Hepatocyte (in vitro differentiated cells): ENCODE measurements at regions not wholly inside any gene's neighbourhood (a gene's known extent, or its start where the extent isn't known, plus 50 kb on each side); places are given as distances from the start of the nearest gene placed in this dataset.
"Not testable (repeated sequence)": the region's sequence is repeated elsewhere in the genome, so short reads cannot be mapped to it uniquely, and the experiment has no call there.

Experiments
- DNase-seq: peaks from one replicate; pipeline ENCODE4 v3.0.0-alpha.2; 2016; ENCODE audit warnings: low spot score
- H2AFZ ChIP-seq: fragments of 200-600 bp; sonication (generic); 2 replicates; pipeline ENCODE4 v1.6.0; 2016; ENCODE audit warnings: antibody characterized with exemption, mild to moderate bottlenecking
- H3K27ac ChIP-seq: fragments of 200-600 bp; sonication (generic); 2 replicates; pipeline ENCODE4 v1.5.1; 2016; ENCODE audit warnings: mild to moderate bottlenecking
- H3K27me3 ChIP-seq: fragments of 200-600 bp; sonication (generic); 2 replicates; pipeline ENCODE4 v1.6.1; 2016
- H3K36me3 ChIP-seq: fragments of 200-600 bp; sonication (generic); replicated peaks from 2 replicates; pipeline ENCODE4 v1.5.1; 2016; ENCODE audit warnings: low read depth; ENCODE audit not compliant: insufficient read depth
- H3K4me1 ChIP-seq: fragments of 200-600 bp; sonication (generic); 2 replicates; pipeline ENCODE4 v1.5.1; 2016; ENCODE audit warnings: mild to moderate bottlenecking, moderate library complexity; ENCODE audit not compliant: insufficient read depth
- H3K4me2 ChIP-seq: fragments of 200-600 bp; sonication (generic); 2 replicates; pipeline ENCODE4 v1.6.0; 2016
- H3K4me3 ChIP-seq: fragments of 200-600 bp; sonication (generic); 2 replicates; pipeline ENCODE4 v1.5.1; 2016; ENCODE audit warnings: mild to moderate bottlenecking
- H3K79me2 ChIP-seq: fragments of 200-600 bp; sonication (generic); 2 replicates; pipeline ENCODE4 v1.6.0; 2017; ENCODE audit warnings: mild to moderate bottlenecking
- H3K9me2 ChIP-seq: fragments of 200-600 bp; sonication (generic); replicated peaks from 2 replicates; pipeline ENCODE4 v1.6.0; 2017; ENCODE audit warnings: mild to moderate bottlenecking; ENCODE audit not compliant: insufficient read depth
- H3K9me3 ChIP-seq: fragments of 200-600 bp; sonication (generic); 2 replicates; pipeline ENCODE4 v1.5.1; 2016; ENCODE audit warnings: low read depth, mild to moderate bottlenecking
- H4K20me1 ChIP-seq: fragments of 200-600 bp; sonication (generic); 2 replicates; pipeline ENCODE4 v1.6.0; 2016; ENCODE audit warnings: mild to moderate bottlenecking; ENCODE audit not compliant: insufficient read depth, poor library complexity, severe bottlenecking
- EZH2 ChIP-seq: fragments of 200-600 bp; sonication (generic); IDR thresholded peaks from 2 replicates; pipeline ENCODE4 v1.6.1; 2016; ENCODE audit warnings: antibody characterized with exemption, mild to moderate bottlenecking, borderline replicate concordance
- EZH2phosphoT487 ChIP-seq: fragments of 200-600 bp; sonication (generic); IDR thresholded peaks from one replicate; pipeline ENCODE4 v1.6.1; 2018; ENCODE audit warnings: antibody characterized with exemption, mild to moderate bottlenecking, low read depth, moderate library complexity; ENCODE audit not compliant: unreplicated experiment, severe bottlenecking
- WGBS: methylation state at CpG from one replicate; pipeline ENCODE4 v1.1.6; 2016; ENCODE audit warnings: low lambda C conversion rate; ENCODE audit errors: missing lambda C conversion rate; 5-methylcytosine and 5-hydroxymethylcytosine counted together
- TF ChIP-seq, protein P1 (sequence below): fragments of 200-600 bp; sonication (generic); IDR thresholded peaks from 2 replicates; pipeline ENCODE4 v1.5.1; 2016; ENCODE audit warnings: antibody characterized with exemption, mild to moderate bottlenecking; ENCODE audit not compliant: poor library complexity

- DNase-seq: no peak
- Histone ChIP-seq H3K9me3 (no peaks in the 10 kb centered on the region), H3K9me2 (no peaks in the 10 kb centered on the region), H3K4me1 (no peaks in the 10 kb centered on the region), H3K79me2 (no peaks in the 10 kb centered on the region), H3K4me3 (no peak overlapping the region), H3K36me3 (no peaks in the 10 kb centered on the region), H3K4me2 (no peak overlapping the region), H4K20me1 (no peaks in the 10 kb centered on the region), H3K27me3 (no peaks in the 10 kb centered on the region), H2AFZ (no peak overlapping the region), H3K27ac (no peak overlapping the region)
- TF ChIP-seq, protein P1, sequence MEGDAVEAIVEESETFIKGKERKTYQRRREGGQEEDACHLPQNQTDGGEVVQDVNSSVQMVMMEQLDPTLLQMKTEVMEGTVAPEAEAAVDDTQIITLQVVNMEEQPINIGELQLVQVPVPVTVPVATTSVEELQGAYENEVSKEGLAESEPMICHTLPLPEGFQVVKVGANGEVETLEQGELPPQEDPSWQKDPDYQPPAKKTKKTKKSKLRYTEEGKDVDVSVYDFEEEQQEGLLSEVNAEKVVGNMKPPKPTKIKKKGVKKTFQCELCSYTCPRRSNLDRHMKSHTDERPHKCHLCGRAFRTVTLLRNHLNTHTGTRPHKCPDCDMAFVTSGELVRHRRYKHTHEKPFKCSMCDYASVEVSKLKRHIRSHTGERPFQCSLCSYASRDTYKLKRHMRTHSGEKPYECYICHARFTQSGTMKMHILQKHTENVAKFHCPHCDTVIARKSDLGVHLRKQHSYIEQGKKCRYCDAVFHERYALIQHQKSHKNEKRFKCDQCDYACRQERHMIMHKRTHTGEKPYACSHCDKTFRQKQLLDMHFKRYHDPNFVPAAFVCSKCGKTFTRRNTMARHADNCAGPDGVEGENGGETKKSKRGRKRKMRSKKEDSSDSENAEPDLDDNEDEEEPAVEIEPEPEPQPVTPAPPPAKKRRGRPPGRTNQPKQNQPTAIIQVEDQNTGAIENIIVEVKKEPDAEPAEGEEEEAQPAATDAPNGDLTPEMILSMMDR: no peak
- TF ChIP-seq EZH2: no peak
- TF ChIP-seq EZH2phosphoT487: no peak
- WGBS: 99% methylated on average over 3 of the region's 3 CpGs
These were observed 115.7 kb upstream of the S1PR3 start for GRCh38 chr9:88875400-88876120.

GRCh38 chr9:88880199-88880598 is 111.1 kb upstream of the S1PR3 start:
- Histone ChIP-seq H3K79me2 (no peaks in the 10 kb centered on the region), H4K20me1 (no peaks in the 10 kb centered on the region), H2AFZ (no peak overlapping the region), H3K4me3 (no peak overlapping the region), H3K4me2 (no peak overlapping the region), H3K9me2 (no peaks in the 10 kb centered on the region), H3K4me1 (no peaks in the 10 kb centered on the region), H3K36me3 (no peaks in the 10 kb centered on the region), H3K27ac (no peak overlapping the region), H3K9me3 (no peaks in the 10 kb centered on the region), H3K27me3 (no peaks in the 10 kb centered on the region)
- no peak for TF ChIP-seq EZH2phosphoT487
- TF ChIP-seq, protein P1: no peak
- no peak for TF ChIP-seq EZH2
- no peak for DNase-seq
- WGBS: 82% methylated on average over 8 of the region's 8 CpGs

- H3K9me2 ChIP-seq, DNase-seq, H3K4me2 ChIP-seq, H3K79me2 ChIP-seq, H4K20me1 ChIP-seq, H3K36me3 ChIP-seq, H2AFZ ChIP-seq, H3K4me1 ChIP-seq, H3K27ac ChIP-seq, H3K9me3 ChIP-seq, H3K4me3 ChIP-seq, H3K27me3 ChIP-seq: not testable (repeated sequence)
- 85% methylated on average over 1 of the region's 1 CpG for WGBS
These were observed 107.0 kb upstream of the S1PR3 start for GRCh38 chr9:88884291-88884690.

GRCh38 chr9:88886762-88887161 is 104.5 kb upstream of the S1PR3 start:
- 44% methylated on average over 2 of the region's 2 CpGs for WGBS
- not testable (repeated sequence) for H3K4me2 ChIP-seq, H3K4me1 ChIP-seq, H3K27ac ChIP-seq, H3K4me3 ChIP-seq, H3K9me3 ChIP-seq, H2AFZ ChIP-seq, H3K9me2 ChIP-seq, DNase-seq, H3K36me3 ChIP-seq, H3K79me2 ChIP-seq, H4K20me1 ChIP-seq, H3K27me3 ChIP-seq
